Spinal cord (tissue), 9 donors: ENCODE measurements at regions not wholly inside any gene's neighbourhood (a gene's known extent, or its start where the extent isn't known, plus 50 kb on each side); places are given as distances from the start of the nearest gene placed in this dataset.
A peak's percentile ranks its signal among the peaks of the same experiment; 100 is the strongest.

Experiments
- DNase-seq, 6 donors: peaks; one replicate each; pipeline versions ENCODE4 v3.0.0 to v3.0.0-alpha.2; 2013 to 2015; ENCODE audit warnings: low spot score in 6 of 6, low read depth in 4 of 6
- H3K27ac ChIP-seq: one replicate; pipeline ENCODE4 v1.5.1; 2013; ENCODE audit warnings: low read depth, low read length, control low read depth
- H3K27me3 ChIP-seq: one replicate; pipeline ENCODE4 v1.6.1; 2013; ENCODE audit warnings: low read length; ENCODE audit not compliant: control insufficient read depth, insufficient read depth
- H3K36me3 ChIP-seq: one replicate; pipeline ENCODE4 v1.6.1; 2013; ENCODE audit warnings: low read length; ENCODE audit not compliant: control insufficient read depth, insufficient read depth
- H3K4me1 ChIP-seq: one replicate; pipeline ENCODE4 v1.6.1; 2013; ENCODE audit warnings: low read length; ENCODE audit not compliant: control insufficient read depth, insufficient read depth
- H3K4me3 ChIP-seq: one replicate; pipeline ENCODE4 v1.5.1; 2013; ENCODE audit warnings: low read depth, low read length, control low read depth
- H3K9me3 ChIP-seq: one replicate; pipeline ENCODE4 v1.6.1; 2013; ENCODE audit warnings: low read length; ENCODE audit not compliant: control insufficient read depth, insufficient read depth
- WGBS: methylation state at CpG from one replicate; pipeline ENCODE4 v1.1.5; 2013; ENCODE audit warnings: missing lambda C conversion rate; ENCODE audit not compliant: insufficient coverage; 5-methylcytosine and 5-hydroxymethylcytosine counted together
- donor health status: healthy.

DNA sequence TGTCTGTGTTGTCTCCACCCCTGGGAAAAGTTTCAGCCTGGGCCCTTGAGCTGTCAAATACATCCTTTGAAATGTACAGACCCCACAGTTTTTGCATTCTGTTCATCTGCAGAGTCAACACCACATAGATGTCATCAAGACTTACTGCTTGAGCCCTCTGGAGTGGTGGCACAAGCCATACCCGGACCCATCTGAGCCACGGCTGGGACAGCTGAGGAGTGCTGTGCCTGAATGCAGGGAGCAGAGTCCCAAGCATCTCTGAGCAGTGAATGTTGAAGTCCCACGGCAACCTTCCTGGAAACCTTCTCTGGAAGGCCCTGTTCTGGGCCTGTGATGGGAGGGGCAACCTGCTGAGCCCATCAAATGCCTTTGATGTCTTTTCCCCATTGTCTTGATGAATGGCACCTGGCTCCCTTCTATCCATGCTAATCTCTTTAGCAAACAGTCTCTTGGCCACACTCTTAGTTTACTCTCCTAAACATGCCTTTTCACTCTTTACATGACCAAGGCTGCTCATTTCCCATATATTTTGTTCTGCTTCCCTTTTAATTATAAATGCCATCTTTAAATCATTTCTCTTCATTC, 92.5 kb downstream of the ATPSCKMT start:
- Histone ChIP-seq H3K27me3 (no peaks in the 10 kb centered on the region), H3K4me3 (no peak overlapping the region), H3K27ac (no peak overlapping the region), H3K9me3 (no peaks in the 10 kb centered on the region), H3K4me1 (no peaks in the 10 kb centered on the region), H3K36me3 (no peaks in the 10 kb centered on the region)
- no peak for DNase-seq
- 33% methylated on average over 1 of the region's 3 CpGs for WGBS

DNA sequence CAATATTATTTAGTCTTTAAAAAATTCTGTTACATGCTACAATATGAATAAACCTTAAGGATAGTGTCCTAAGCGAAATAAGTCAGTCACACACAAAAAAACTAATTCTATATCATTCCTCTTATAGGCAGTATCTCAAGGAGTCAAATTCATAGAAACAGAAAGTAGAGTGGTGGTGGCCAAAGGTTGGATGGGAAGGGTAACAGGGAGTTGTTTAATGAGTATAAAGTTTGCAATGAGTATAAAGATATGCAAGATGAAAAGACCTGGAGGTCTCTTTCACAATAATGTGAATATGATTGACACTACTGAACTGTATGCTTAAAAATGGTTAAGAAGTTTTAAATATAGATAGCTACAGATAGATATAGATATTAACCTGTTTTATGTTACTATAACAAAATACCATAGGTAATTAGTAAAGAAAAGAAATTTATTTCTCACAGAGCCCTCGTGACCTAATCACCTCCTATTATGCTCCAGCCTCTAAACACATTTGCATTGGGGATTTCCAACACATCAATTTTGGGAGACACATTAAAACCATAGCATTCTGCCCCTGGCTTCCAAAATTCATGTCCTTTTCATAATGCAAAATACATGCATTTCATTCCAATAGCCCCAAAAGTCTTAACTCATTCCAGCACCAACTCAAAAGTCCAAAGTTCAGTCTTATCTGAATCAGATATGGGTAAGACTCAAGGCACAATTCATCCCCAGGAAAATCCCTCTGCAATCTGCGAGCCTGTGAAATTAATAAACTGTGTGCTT, 93.6 kb downstream of the ATPSCKMT start:
- Histone ChIP-seq H3K27ac (no peak overlapping the region), H3K27me3 (no peaks in the 10 kb centered on the region), H3K4me1 (no peaks in the 10 kb centered on the region)

DNA sequence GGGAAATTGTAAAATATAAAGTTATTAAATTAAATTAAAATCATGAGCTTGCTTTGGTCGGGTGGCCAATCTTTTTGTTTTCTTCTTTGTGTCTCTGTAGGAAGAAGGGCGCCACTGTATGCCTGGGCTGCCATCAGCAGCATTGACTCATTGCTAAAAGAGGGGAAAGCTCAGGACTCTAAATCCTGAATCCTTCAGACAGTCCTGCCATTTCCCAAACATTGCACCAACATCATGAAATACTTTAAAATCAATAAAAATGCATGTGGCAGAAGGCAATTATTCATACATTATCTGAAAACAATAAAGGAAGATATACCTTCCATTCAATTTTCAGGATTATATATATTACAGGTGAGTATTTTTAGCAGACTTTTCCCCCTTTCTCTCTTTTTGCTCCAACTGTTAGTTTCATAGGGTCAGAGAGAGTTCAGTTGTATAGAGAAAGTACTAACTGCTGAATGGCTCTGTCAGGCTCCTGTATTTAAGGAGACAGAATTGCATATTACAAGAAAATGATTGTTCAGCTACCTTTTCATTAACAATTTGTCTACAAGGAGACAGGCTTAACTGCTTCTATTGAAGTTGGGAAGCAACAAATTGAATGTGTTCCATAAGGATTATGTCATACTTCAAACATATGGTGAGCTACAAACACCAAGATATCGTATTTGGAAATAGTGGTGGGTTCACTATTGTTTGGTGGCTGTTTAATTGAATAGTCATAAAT, 95.7 kb downstream of the ATPSCKMT start:
- Histone ChIP-seq H3K4me1 (no peaks in the 10 kb centered on the region), H3K36me3 (no peaks in the 10 kb centered on the region), H3K9me3 (no peaks in the 10 kb centered on the region), H3K27me3 (peaks cover 2% of the 10 kb centered on the region), H3K27ac (no peak overlapping the region), H3K4me3 (no peak overlapping the region)
- WGBS, result 20% methylated on average over 1 of the region's 3 CpGs
- peak in 1 of 6 donors; percentile 74 for DNase-seq

More for the DNA sequence above, 93.6 kb downstream of the ATPSCKMT start:
- H3K9me3 ChIP-seq, result no peaks in the 10 kb centered on the region
- H3K36me3 ChIP-seq, result no peaks in the 10 kb centered on the region
- no peak for DNase-seq
- 100% methylated on average over 1 of the region's 3 CpGs for WGBS
- H3K4me3 ChIP-seq, result no peak overlapping the region

DNA sequence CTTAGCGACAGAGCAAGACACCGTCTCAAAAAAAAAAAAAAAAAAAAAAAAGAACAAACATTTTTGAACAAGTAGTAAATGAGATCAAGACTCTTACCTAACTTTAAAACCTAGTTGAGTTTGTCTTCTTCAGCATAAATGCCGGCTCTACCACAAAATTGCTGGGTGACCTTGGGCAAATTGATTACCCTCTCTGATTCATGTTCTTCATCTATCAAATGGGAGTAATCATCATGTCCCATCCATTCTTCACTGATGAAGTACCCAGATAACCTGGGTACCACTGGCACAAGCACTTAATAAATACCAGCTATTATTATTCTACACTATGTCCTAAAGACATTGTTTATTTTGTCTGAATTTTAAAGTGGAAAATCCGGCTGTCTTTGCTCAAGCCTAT, 96.3 kb downstream of the ATPSCKMT start:
- WGBS, result 100% methylated on average over 1 of the region's 4 CpGs
- no peak for DNase-seq
- H3K9me3 ChIP-seq, result no peaks in the 10 kb centered on the region
- H3K27me3 ChIP-seq, result peaks cover 2% of the 10 kb centered on the region
- no peak overlapping the region for H3K4me3 ChIP-seq
- H3K36me3 ChIP-seq, result no peaks in the 10 kb centered on the region
- no peaks in the 10 kb centered on the region for H3K4me1 ChIP-seq
- H3K27ac ChIP-seq, result no peak overlapping the region

DNA sequence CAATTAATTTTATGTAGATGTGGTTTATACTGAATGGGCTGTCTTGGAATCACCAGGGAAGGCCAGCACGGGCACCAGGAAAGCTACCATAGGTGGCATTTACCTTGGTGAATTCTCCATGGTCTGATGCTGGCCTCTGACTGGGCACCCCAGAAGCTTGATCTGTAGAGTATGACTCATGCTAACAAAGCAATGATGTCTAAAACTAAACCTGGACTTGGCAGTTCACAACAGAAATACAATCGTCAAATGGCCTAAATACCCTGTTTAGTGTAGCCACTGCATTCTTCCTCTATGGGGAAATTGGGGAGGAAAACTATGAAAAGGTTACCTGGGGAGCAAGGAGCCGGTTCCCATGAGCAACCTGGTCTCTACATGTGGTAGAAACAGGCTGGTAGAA, 98.0 kb downstream of the ATPSCKMT start:
- no peak for DNase-seq

DNA sequence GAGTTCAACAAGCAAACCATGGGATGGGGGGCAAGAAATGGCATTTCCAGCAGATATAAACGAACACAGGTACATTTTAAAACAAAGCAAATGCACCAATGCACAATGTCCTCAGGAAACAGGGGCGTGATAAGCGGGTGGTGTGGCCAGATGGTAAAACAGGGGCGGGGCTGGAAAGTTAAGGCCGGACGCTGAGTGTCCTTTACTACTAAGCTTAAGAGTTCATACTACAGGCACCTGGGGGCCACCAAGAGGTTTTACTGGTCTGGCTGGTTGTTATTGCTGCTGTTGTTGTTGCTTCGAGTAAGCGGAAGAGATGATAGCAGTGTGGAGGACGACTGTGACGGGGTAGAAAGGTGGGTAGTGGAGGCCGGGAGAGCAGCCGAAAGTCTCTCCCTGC, 99.8 kb downstream of the ATPSCKMT start:
- H3K4me1 ChIP-seq, result no peaks in the 10 kb centered on the region
- H3K4me3 ChIP-seq, result no peak overlapping the region
- no peak overlapping the region for H3K27ac ChIP-seq
- H3K27me3 ChIP-seq, result peaks cover 2% of the 10 kb centered on the region
- H3K36me3 ChIP-seq, result no peaks in the 10 kb centered on the region
- DNase-seq, result no peak
- no peaks in the 10 kb centered on the region for H3K9me3 ChIP-seq
- WGBS, result 94% methylated on average over 12 of the region's 12 CpGs

More for the DNA sequence above, 98.0 kb downstream of the ATPSCKMT start:
- H3K9me3 ChIP-seq, result no peaks in the 10 kb centered on the region
- H3K4me3 ChIP-seq, result no peak overlapping the region
- H3K27me3 ChIP-seq, result peaks cover 2% of the 10 kb centered on the region
- H3K4me1 ChIP-seq, result no peaks in the 10 kb centered on the region
- no peak overlapping the region for H3K27ac ChIP-seq
- H3K36me3 ChIP-seq, result no peaks in the 10 kb centered on the region
- 100% methylated on average over 2 of the region's 3 CpGs for WGBS

DNA sequence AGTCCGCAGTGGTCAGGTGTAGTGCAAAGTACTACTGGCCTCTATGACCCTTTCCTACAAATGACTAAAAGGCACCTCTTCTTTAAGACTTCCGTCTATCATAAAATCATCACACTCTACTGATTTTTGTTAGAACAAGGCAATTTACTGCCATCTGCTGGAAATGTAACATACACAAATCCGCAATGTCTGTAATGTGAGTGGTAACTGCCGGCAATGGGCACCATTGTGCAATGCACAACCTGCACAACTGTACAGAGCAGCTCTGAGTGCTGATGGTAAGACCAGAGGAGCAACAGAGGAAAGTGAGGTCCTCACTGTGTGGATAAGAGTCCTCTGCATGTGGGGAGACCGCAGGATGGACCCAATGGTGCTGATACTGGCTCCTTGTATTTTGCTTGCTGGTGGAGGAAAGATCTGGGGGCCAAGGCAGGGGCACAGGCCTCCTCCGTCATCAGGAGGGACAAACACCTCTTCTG, 103.7 kb downstream of the ATPSCKMT start:
- H3K27me3 ChIP-seq, result peaks cover 2% of the 10 kb centered on the region

DNA sequence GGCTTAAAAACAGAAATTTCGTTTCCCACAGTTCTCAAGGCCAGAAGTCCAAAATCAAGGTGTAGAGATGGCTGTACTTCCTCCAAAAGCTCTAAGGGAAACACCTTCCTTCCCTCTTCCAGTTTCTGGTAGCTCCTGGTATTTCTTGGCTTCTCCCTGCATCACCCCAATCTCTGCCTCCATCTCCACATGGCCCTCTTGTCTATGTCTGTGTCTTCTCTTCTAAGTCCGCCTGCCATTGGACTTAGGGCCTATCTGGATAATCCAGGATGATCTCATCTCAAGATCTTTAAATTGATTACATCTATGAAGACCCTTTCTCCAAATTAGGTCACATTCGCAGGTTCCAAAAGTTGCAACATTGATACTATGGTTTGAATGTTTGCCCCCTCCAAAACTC, 105.6 kb downstream of the ATPSCKMT start:
- DNase-seq, result no peak
- WGBS, result 100% methylated on average over 2 of the region's 3 CpGs
- Histone ChIP-seq H3K27me3 (no peaks in the 10 kb centered on the region), H3K4me3 (no peak overlapping the region), H3K9me3 (no peaks in the 10 kb centered on the region), H3K27ac (no peak overlapping the region), H3K4me1 (peaks cover 12% of the 10 kb centered on the region), H3K36me3 (no peaks in the 10 kb centered on the region)

More for the DNA sequence above, 103.7 kb downstream of the ATPSCKMT start:
- no peaks in the 10 kb centered on the region for H3K9me3 ChIP-seq
- no peak overlapping the region for H3K27ac ChIP-seq
- WGBS, result 75% methylated on average over 6 of the region's 6 CpGs
- H3K4me3 ChIP-seq, result no peak overlapping the region
- no peaks in the 10 kb centered on the region for H3K4me1 ChIP-seq
- no peaks in the 10 kb centered on the region for H3K36me3 ChIP-seq
- peak in 2 of 6 donors; percentile 38 to 64 for DNase-seq

DNA sequence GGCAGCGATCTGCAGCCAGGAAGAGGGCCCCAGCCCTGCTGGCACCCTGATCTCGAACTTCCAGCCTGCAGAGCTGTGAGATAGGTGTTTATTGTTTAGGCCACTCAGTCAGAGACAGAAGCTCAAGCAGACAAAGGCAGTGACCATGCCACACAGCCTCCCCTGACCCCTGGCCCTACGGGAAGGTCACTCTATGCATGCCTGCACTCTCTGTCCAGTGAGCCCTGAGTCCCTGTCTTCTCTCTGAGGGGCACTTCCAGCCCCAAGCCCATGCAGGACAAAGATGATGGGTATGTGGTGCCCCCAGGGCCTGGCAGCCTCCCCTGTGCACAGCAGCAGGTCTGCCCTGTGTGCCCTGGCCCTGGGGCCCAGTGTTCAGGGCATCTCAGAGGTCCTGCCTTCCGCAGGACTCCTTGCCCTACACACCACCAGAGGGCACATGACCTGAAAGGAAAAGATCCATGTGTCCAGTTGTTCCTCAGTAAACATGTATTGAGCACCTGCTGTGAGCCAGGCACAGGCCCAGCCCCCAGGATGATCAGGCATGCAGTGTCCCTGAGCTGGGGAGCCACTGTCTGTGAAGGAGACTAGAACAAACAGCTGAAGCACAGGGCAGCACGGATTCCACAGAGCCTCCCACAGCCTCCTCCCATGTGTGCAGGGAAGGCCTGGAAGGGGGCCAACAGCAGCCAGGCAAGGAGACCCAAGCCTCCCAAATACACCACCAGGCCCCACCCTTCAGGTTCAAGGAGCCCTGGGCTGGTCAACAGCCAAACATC, 109.3 kb downstream of the ATPSCKMT start:
- H3K27ac ChIP-seq, result no peak overlapping the region
- H3K9me3 ChIP-seq, result no peaks in the 10 kb centered on the region
- 72% methylated on average over 3 of the region's 5 CpGs for WGBS
- no peak overlapping the region for H3K4me3 ChIP-seq
- no peaks in the 10 kb centered on the region for H3K36me3 ChIP-seq
- DNase-seq, result peak in 1 of 6 donors; percentile 14
- H3K4me1 ChIP-seq, result peaks cover 21% of the 10 kb centered on the region
- no peaks in the 10 kb centered on the region for H3K27me3 ChIP-seq
